Ascending aorta (tissue), 2 donors: ENCODE measurements at regions not wholly inside any gene's neighbourhood (a gene's known extent, or its start where the extent isn't known, plus 50 kb on each side); places are given as distances from the start of the nearest gene placed in this dataset.

Experiments
- DNase-seq, 2 donors: peaks; one replicate each; pipeline ENCODE4 v3.0.0-alpha.2; 2019; ENCODE audit warnings: low spot score in 2 of 2
- H3K27ac ChIP-seq, 2 donors: fragments of 200-600 bp; sonication (generic); one replicate each; pipeline ENCODE4 v1.5.1; 2016 to 2017; ENCODE audit warnings: mild to moderate bottlenecking in 1 of 2
- H3K27me3 ChIP-seq: fragments of 200-600 bp; sonication (generic); one replicate; pipeline ENCODE4 v1.5.1; 2017
- H3K36me3 ChIP-seq, 2 donors: fragments of 200-600 bp; sonication (generic); one replicate each; pipeline ENCODE4 v1.5.1; 2016
- H3K4me1 ChIP-seq, 2 donors: fragments of 200-600 bp; sonication (generic); one replicate each; pipeline ENCODE4 v1.5.1; 2016 to 2017; ENCODE audit warnings: mild to moderate bottlenecking in 1 of 2
- H3K4me3 ChIP-seq, 2 donors: fragments of 200-600 bp; sonication (generic); one replicate each; pipeline ENCODE4 v1.5.1; 2016 to 2017; ENCODE audit warnings: mild to moderate bottlenecking in 1 of 2
- H3K9me3 ChIP-seq, 2 donors: fragments of 200-600 bp; sonication (generic); one replicate each; pipeline ENCODE4 v1.5.1; 2016
- intact Hi-C: fragments of 100-400 bp; cut with DNase I; formaldehyde crosslinking; loops from one replicate; pipeline ENCODE4 v1.15.1; 2023
- TF ChIP-seq, protein P1 (sequence below), 3 experiments: fragments of 200-600 bp in 2 of 3; fragments of 450-650 bp in 1 of 3; sonication (generic) in 2 of 3; IDR thresholded peaks; one replicate each; pipeline ENCODE4 v1.5.1; 2016 to 2019; ENCODE audit warnings: antibody characterized with exemption in 3 of 3, mild to moderate bottlenecking in 1 of 3, moderate library complexity in 1 of 3

DNA sequence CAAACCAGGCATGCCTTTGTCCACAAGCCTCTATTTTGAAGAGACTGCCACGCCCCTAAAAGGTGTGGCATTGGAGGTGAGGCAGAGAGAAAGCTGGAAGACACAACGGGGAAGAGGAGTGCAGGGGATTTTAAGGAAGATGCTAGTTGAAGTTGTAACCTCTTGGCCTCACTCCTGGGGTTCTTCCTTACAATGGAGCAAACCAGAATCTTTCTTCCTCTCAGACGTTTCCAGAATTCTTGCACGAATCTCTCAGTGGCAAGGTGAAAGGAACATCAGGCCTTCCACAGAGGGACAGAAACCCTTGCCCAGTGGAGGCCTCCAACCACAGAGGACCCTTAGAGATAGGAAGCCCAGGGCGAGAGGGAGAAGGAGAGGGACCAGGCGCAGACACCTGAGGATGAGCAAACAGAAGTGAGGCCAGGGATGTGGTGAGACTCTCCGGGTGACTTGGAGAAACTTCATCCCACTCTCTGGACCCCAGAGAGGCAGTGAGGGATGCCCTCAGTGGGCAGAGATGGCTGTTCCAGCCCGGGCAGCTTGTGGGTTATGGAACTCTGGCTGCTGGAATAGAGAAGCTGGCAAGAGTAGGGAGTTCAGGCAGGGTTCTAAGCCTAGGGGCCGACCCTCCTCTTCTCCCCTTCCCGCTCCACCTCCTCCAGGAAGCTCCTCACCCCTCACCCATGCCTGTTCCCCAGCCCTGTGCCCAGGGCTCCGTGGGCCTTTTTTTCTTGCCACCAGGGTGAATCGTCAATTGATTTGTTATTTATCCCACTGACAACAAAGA is 136.8 kb upstream of the RUNX3 start:
- no peaks in the 10 kb centered on the region for H3K36me3 ChIP-seq
- DNase-seq = no peak
- no peaks in the 10 kb centered on the region for H3K9me3 ChIP-seq
- no peaks in the 10 kb centered on the region for H3K4me1 ChIP-seq
- H3K4me3 ChIP-seq = no peak overlapping the region
- H3K27ac ChIP-seq = no peak overlapping the region
- TF ChIP-seq, protein P1, sequence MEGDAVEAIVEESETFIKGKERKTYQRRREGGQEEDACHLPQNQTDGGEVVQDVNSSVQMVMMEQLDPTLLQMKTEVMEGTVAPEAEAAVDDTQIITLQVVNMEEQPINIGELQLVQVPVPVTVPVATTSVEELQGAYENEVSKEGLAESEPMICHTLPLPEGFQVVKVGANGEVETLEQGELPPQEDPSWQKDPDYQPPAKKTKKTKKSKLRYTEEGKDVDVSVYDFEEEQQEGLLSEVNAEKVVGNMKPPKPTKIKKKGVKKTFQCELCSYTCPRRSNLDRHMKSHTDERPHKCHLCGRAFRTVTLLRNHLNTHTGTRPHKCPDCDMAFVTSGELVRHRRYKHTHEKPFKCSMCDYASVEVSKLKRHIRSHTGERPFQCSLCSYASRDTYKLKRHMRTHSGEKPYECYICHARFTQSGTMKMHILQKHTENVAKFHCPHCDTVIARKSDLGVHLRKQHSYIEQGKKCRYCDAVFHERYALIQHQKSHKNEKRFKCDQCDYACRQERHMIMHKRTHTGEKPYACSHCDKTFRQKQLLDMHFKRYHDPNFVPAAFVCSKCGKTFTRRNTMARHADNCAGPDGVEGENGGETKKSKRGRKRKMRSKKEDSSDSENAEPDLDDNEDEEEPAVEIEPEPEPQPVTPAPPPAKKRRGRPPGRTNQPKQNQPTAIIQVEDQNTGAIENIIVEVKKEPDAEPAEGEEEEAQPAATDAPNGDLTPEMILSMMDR (IDR thresholded peaks at IDR 0.05) = no peak
- intact Hi-C loops = no loop called here
- no peaks in the 10 kb centered on the region for H3K27me3 ChIP-seq

GRCh38 chr1:25066256-25066655 is 136.2 kb upstream of the RUNX3 start:
- Histone ChIP-seq H3K27ac (no peak overlapping the region), H3K9me3 (no peaks in the 10 kb centered on the region), H3K27me3 (no peaks in the 10 kb centered on the region), H3K4me3 (peak overlapping the region in 1 of 2 donors; percentile 43), H3K36me3 (no peaks in the 10 kb centered on the region), H3K4me1 (no peaks in the 10 kb centered on the region)
- intact Hi-C loops = no loop called here
- no peak for DNase-seq
- TF ChIP-seq, protein P1 (IDR thresholded peaks at IDR 0.05) = no peak

DNA sequence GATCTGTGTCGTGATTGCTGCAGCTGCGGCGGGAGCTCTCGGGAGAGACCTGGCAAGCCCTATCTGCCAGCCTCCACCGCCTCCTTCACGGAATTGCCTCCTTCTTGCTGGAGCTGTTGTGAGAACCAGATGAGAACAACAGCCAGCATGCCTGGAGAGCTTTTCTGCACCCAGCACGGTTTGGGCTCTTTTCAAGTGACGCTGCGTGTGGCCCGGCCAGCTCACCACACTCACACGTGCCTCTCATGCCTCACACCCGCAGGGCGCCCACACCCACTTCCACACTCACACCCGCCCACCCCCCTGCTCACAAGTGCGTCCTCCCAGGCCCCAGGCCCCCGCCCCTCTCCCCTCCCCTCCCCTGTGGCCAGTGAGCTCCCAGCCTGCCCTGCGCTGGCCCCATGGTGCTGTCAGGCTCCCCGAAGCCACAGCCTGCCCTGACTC is 135.7 kb upstream of the RUNX3 start:
- Histone ChIP-seq H3K4me3 (peak overlapping the region in 1 of 2 donors; percentile 43), H3K4me1 (no peaks in the 10 kb centered on the region), H3K36me3 (no peaks in the 10 kb centered on the region), H3K27ac (no peak overlapping the region), H3K27me3 (no peaks in the 10 kb centered on the region), H3K9me3 (no peaks in the 10 kb centered on the region)
- intact Hi-C loops = no loop called here
- no peak for DNase-seq
- TF ChIP-seq, protein P1 (IDR thresholded peaks at IDR 0.05) = no peak

- Histone ChIP-seq H3K27ac (no peak overlapping the region), H3K36me3 (no peaks in the 10 kb centered on the region), H3K4me1 (no peaks in the 10 kb centered on the region), H3K4me3 (peak overlapping the region in 1 of 2 donors; percentile 43), H3K27me3 (no peaks in the 10 kb centered on the region), H3K9me3 (no peaks in the 10 kb centered on the region)
- TF ChIP-seq, protein P1 (IDR thresholded peaks at IDR 0.05) = no peak
- intact Hi-C loops = no loop called here
- DNase-seq = no peak
Measured at GRCh38 chr1:25065321-25065721, 135.2 kb upstream of the RUNX3 start.

DNA sequence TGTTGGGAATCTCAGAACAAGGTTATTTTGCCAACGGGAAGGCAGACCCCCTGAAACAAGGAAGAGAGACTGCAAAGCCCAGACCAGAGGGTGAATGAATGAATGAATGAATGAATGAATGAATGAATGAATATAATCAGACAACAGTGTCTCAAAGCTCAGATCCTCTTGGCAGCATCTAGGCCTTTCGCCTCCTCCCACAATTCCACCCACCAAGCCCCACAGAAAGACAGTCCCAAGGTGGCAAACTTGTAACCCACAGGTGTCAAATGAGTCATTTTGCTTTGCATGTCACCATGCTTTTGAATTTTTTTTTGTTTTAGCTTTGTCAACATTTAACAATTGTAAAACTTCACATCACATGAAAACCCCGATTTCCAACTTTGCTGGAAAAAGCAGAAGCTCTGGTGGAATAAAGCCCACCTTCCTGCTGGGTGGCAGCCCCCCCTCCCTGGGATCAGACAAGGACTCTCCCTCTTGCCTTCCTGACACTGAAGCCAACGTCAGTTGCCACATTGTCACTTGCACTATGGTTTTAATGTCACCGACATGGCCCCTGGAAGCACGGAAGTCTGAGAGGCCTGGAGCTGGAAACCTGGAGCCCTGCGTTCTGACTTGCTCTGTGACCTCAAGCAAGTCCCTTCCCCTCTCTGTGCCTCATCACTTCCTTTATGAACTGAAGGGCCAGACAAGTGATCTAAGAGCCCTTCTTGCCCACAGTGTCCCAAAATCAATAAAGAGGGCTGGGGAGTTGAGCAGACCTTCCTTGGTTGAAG is 134.6 kb upstream of the RUNX3 start:
- no peaks in the 10 kb centered on the region for H3K4me1 ChIP-seq
- intact Hi-C loops = no loop called here
- no peak for DNase-seq

More for the DNA sequence above, 134.6 kb upstream of the RUNX3 start:
- Histone ChIP-seq H3K9me3 (no peaks in the 10 kb centered on the region), H3K27ac (no peak overlapping the region), H3K36me3 (no peaks in the 10 kb centered on the region), H3K27me3 (no peaks in the 10 kb centered on the region), H3K4me3 (no peak overlapping the region)
- TF ChIP-seq, protein P1 (IDR thresholded peaks at IDR 0.05) = no peak
